Activated naive CD4-positive, alpha-beta T cell treated with anti-CD3 and anti-CD28 coated beads for 36 hours (primary cell): ENCODE measurements at regions not wholly inside any gene's neighbourhood (a gene's known extent, or its start where the extent isn't known, plus 50 kb on each side); places are given as distances from the start of the nearest gene placed in this dataset.
A peak's percentile ranks its signal among the peaks of the same experiment; 100 is the strongest.

ENCODE experiments used
- CTCF ChIA-PET: fragments of 350-600 bp; sonication (Branson Sonifier 250); formaldehyde crosslinking; loops from one replicate; lab custom pipeline; 2021; ENCODE audit warnings: antibody characterized with exemption; lab: Charles Lee
- DNase-seq: peaks from one replicate; pipeline ENCODE4 v3.0.0-alpha.2; 2020
- H3K27ac Mint-ChIP-seq: one replicate; pipeline ENCODE4 v1.8.0; 2021; ENCODE audit warnings: mild to moderate bottlenecking, mixed read lengths
- H3K27me3 Mint-ChIP-seq: one replicate; pipeline ENCODE4 v1.8.0; 2021; ENCODE audit warnings: low read depth, mixed read lengths
- H3K36me3 Mint-ChIP-seq: one replicate; pipeline ENCODE4 v1.8.0; 2021; ENCODE audit warnings: low read depth, mixed read lengths
- H3K4me1 Mint-ChIP-seq: one replicate; pipeline ENCODE4 v1.8.0; 2021; ENCODE audit warnings: low read depth, mixed read lengths
- H3K4me3 Mint-ChIP-seq: one replicate; pipeline ENCODE4 v1.8.0; 2021; ENCODE audit warnings: mild to moderate bottlenecking, moderate library complexity, mixed read lengths
- H3K9me3 Mint-ChIP-seq: one replicate; pipeline ENCODE4 v1.8.0; 2021; ENCODE audit warnings: mixed read lengths
- intact Hi-C: fragments of 100-400 bp; cut with micrococcal nuclease; formaldehyde crosslinking; loops from one replicate; pipeline ENCODE4 v1.15.1; 2023

- CTCF ChIA-PET = interaction anchor here (0.6 to 1.5 kb wide), 4 partner anchors 10 to 314 kb away, joined by 3 to 8 read pairs (median 4); no protein-coding TSS in a partner anchor
- Mint-ChIP-seq H3K4me3 (no peak overlapping the region), H3K36me3 (no peaks in the 10 kb centered on the region), H3K4me1 (peaks cover 2% of the 10 kb centered on the region), H3K27me3 (no peaks in the 10 kb centered on the region), H3K27ac (no peak overlapping the region), H3K9me3 (no peaks in the 10 kb centered on the region)
- peak; percentile 57 for DNase-seq
- intact Hi-C loops = loop anchor here (1.0 to 5.0 kb wide), 3 partner anchors 469 to 925 kb away; no protein-coding TSS in a partner anchor
These were observed 353.9 kb upstream of the DDI1 start for GRCh38 chr11:103682318-103683184.

GRCh38 chr11:103683576-103683975 lies 352.9 kb upstream of the DDI1 start:
- peaks cover 2% of the 10 kb centered on the region for H3K4me1 Mint-ChIP-seq

GRCh38 chr11:103688924-103689323 lies 347.5 kb upstream of the DDI1 start:
- Mint-ChIP-seq H3K4me1 (no peaks in the 10 kb centered on the region), H3K27me3 (no peaks in the 10 kb centered on the region), H3K4me3 (no peak overlapping the region), H3K27ac (no peak overlapping the region), H3K9me3 (no peaks in the 10 kb centered on the region), H3K36me3 (no peaks in the 10 kb centered on the region)
- DNase-seq = no peak
- intact Hi-C loops = no loop called here
- CTCF ChIA-PET = no interaction called here

More at GRCh38 chr11:103683576-103683975, 352.9 kb upstream of the DDI1 start:
- no peaks in the 10 kb centered on the region for H3K27me3 Mint-ChIP-seq
- no peak for DNase-seq
- CTCF ChIA-PET = interaction anchor here (0.6 kb wide), 1 partner anchor 313 kb away, joined by 5 read pairs; no protein-coding TSS in a partner anchor
- no peak overlapping the region for H3K4me3 Mint-ChIP-seq
- H3K9me3 Mint-ChIP-seq = no peaks in the 10 kb centered on the region
- no peaks in the 10 kb centered on the region for H3K36me3 Mint-ChIP-seq
- no peak overlapping the region for H3K27ac Mint-ChIP-seq
- intact Hi-C loops = loop anchor here (5.0 kb wide), 2 partner anchors 649 to 924 kb away; no protein-coding TSS in a partner anchor

- Mint-ChIP-seq H3K27me3 (no peaks in the 10 kb centered on the region), H3K36me3 (no peaks in the 10 kb centered on the region), H3K9me3 (no peaks in the 10 kb centered on the region), H3K4me1 (no peaks in the 10 kb centered on the region), H3K27ac (no peak overlapping the region), H3K4me3 (no peak overlapping the region)
- intact Hi-C loops = no loop called here
- DNase-seq = no peak
- CTCF ChIA-PET = interaction anchor here (0.6 kb wide), 1 partner anchor 144 kb away, joined by 3 read pairs; no protein-coding TSS in a partner anchor
These were observed 346.1 kb upstream of the DDI1 start for GRCh38 chr11:103690356-103690755.

GRCh38 chr11:103696123-103696522 lies 340.3 kb upstream of the DDI1 start:
- Mint-ChIP-seq H3K4me1 (no peaks in the 10 kb centered on the region), H3K27ac (no peak overlapping the region), H3K9me3 (peaks cover 3% of the 10 kb centered on the region), H3K36me3 (no peaks in the 10 kb centered on the region), H3K27me3 (no peaks in the 10 kb centered on the region), H3K4me3 (no peak overlapping the region)
- CTCF ChIA-PET = no interaction called here
- no peak for DNase-seq
- intact Hi-C loops = no loop called here

DNA sequence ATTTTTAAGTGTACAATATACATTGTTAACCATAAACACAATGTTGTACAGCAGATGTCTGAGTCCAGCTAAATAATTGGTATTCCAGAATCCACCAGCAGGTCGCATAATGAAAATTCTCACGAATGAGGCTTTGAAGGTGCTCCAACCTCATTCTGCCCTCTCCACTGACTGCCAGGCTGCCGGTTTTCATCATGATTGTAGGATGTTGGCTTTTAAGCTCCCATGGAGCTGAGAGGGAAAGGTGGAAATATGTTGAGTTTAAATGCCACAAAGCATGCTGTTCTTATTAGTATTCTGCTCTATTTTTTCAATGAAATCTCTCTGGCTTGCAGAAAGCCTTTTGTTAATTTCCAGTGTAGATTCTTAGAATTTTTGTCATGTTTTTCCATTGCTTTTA lies 337.2 kb upstream of the DDI1 start:
- Mint-ChIP-seq H3K4me3 (no peak overlapping the region), H3K27me3 (no peaks in the 10 kb centered on the region), H3K9me3 (peaks cover 3% of the 10 kb centered on the region), H3K36me3 (no peaks in the 10 kb centered on the region), H3K27ac (no peak overlapping the region), H3K4me1 (no peaks in the 10 kb centered on the region)
- CTCF ChIA-PET = no interaction called here
- intact Hi-C loops = no loop called here
- DNase-seq = no peak

GRCh38 chr11:103699656-103700055 lies 336.8 kb upstream of the DDI1 start:
- Mint-ChIP-seq H3K27me3 (no peaks in the 10 kb centered on the region), H3K4me1 (no peaks in the 10 kb centered on the region), H3K4me3 (no peak overlapping the region), H3K36me3 (no peaks in the 10 kb centered on the region), H3K27ac (no peak overlapping the region), H3K9me3 (peaks cover 3% of the 10 kb centered on the region)
- CTCF ChIA-PET = no interaction called here
- intact Hi-C loops = no loop called here
- no peak for DNase-seq

- peaks cover 3% of the 10 kb centered on the region for H3K9me3 Mint-ChIP-seq
- H3K36me3 Mint-ChIP-seq = no peaks in the 10 kb centered on the region
- intact Hi-C loops = no loop called here
- no peaks in the 10 kb centered on the region for H3K27me3 Mint-ChIP-seq
- no peak for DNase-seq
- no peaks in the 10 kb centered on the region for H3K4me1 Mint-ChIP-seq
- H3K4me3 Mint-ChIP-seq = no peak overlapping the region
- H3K27ac Mint-ChIP-seq = no peak overlapping the region
- CTCF ChIA-PET = no interaction called here
These were observed 335.8 kb upstream of the DDI1 start for GRCh38 chr11:103700622-103701021.

DNA sequence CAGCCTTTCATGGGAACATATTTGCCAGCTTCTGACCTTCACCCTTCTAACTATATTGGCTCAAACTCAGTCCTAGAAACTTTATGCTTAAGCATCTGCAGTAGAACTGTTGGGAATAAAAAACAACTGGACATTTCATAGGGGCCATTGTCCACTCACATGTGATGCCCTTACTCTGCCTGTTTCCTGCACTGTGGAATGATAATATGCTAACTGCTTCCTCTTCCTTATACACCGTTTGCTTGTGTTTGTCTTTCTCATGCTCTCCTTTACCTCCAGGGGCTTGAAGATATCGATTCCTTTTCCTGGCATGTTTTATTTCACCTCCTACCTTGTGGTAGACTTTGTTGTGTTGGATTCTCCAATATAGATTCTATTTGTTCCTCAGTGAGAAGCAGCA lies 333.0 kb upstream of the DDI1 start:
- CTCF ChIA-PET = no interaction called here
- DNase-seq = no peak
- no peaks in the 10 kb centered on the region for H3K36me3 Mint-ChIP-seq
- H3K9me3 Mint-ChIP-seq = peaks cover 3% of the 10 kb centered on the region
- no peaks in the 10 kb centered on the region for H3K27me3 Mint-ChIP-seq
- intact Hi-C loops = no loop called here
- no peak overlapping the region for H3K4me3 Mint-ChIP-seq
- no peak overlapping the region for H3K27ac Mint-ChIP-seq
- H3K4me1 Mint-ChIP-seq = no peaks in the 10 kb centered on the region

GRCh38 chr11:103703954-103704353 lies 332.5 kb upstream of the DDI1 start:
- no peak overlapping the region for H3K27ac Mint-ChIP-seq
- no peaks in the 10 kb centered on the region for H3K27me3 Mint-ChIP-seq
- no peaks in the 10 kb centered on the region for H3K36me3 Mint-ChIP-seq
- intact Hi-C loops = no loop called here
- H3K4me1 Mint-ChIP-seq = no peaks in the 10 kb centered on the region
- no peak overlapping the region for H3K4me3 Mint-ChIP-seq
- CTCF ChIA-PET = no interaction called here
- DNase-seq = no peak
- peaks cover 3% of the 10 kb centered on the region for H3K9me3 Mint-ChIP-seq

- Mint-ChIP-seq H3K4me1 (no peaks in the 10 kb centered on the region), H3K4me3 (no peak overlapping the region), H3K36me3 (no peaks in the 10 kb centered on the region), H3K27ac (no peak overlapping the region), H3K9me3 (peaks cover 2% of the 10 kb centered on the region), H3K27me3 (no peaks in the 10 kb centered on the region)
- intact Hi-C loops = no loop called here
- CTCF ChIA-PET = no interaction called here
- no peak for DNase-seq
These were observed 330.8 kb upstream of the DDI1 start for GRCh38 chr11:103705642-103706041.

DNA sequence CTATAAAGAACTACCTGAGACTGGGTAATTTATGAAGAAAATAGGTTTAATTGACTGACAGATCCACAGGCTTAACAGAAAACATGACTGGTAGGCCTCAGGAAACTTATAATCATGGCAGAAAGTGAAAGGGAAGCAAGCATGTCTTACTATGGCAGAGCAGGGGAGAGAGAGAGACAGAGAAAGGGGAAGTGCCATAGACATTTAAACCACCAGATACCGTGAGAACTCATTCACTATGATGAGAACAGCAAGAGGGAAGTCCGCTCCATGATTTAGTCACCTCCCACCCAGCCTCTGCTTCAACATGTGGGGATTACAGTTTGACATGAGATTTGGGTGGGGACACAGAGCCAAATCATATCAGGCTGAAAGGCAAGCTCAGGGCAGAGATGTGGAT lies 327.1 kb upstream of the DDI1 start:
- Mint-ChIP-seq H3K4me3 (no peak overlapping the region), H3K27ac (no peak overlapping the region), H3K9me3 (peaks cover 2% of the 10 kb centered on the region), H3K4me1 (no peaks in the 10 kb centered on the region), H3K27me3 (no peaks in the 10 kb centered on the region), H3K36me3 (no peaks in the 10 kb centered on the region)
- CTCF ChIA-PET = no interaction called here
- no peak for DNase-seq
- intact Hi-C loops = no loop called here

DNA sequence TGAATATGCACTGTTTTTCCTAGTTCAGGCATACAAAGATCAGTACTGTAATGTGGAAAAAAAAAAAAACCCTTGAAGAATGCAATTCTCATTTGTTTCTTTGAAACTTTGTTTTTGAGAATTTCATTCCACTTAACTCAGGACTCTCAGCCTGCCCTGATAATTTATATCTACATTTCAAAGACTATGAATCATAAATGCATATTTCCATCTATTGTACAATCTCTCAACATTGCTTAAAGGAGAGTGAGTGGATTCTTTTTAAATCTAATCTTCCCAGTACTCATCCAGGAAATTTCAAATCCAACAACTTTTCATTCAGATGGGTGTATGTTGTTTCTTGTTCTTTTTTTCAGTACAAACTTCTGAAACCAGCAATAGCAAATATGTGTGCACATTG lies 322.2 kb upstream of the DDI1 start:
- Mint-ChIP-seq H3K9me3 (peaks cover 2% of the 10 kb centered on the region), H3K4me3 (no peak overlapping the region), H3K36me3 (no peaks in the 10 kb centered on the region), H3K27ac (no peak overlapping the region), H3K4me1 (no peaks in the 10 kb centered on the region), H3K27me3 (no peaks in the 10 kb centered on the region)
- CTCF ChIA-PET = no interaction called here
- intact Hi-C loops = no loop called here
- DNase-seq = no peak
